CD8-positive, alpha-beta memory T cell (primary cell): ENCODE measurements at regions not wholly inside any gene's neighbourhood (a gene's known extent, or its start where the extent isn't known, plus 50 kb on each side); places are given as distances from the start of the nearest gene placed in this dataset.
A peak's percentile ranks its signal among the peaks of the same experiment; 100 is the strongest.

Experiments used
- CTCF ChIA-PET: fragments of 350-600 bp; sonication (Branson Sonifier 250); formaldehyde crosslinking; loops from one replicate; lab custom pipeline; 2021; ENCODE audit warnings: antibody characterized with exemption; lab: Charles Lee
- POLR2A ChIA-PET: fragments of 350-600 bp; sonication (Branson Sonifier 250); formaldehyde crosslinking; loops from one replicate; lab custom pipeline; 2021; ENCODE audit warnings: antibody characterized with exemption; lab: Charles Lee
- DNase-seq, 5 donors: peaks; one replicate each; pipeline versions ENCODE4 v3.0.0 to v3.0.0-alpha.2; 2020 to 2022; ENCODE audit warnings: mixed read lengths in 1 of 5
- H3K27ac ChIP-seq: one replicate; pipeline ENCODE4 v1.7.0; 2013; ENCODE audit warnings: low read depth, mild to moderate bottlenecking, low read length, moderate library complexity
- H3K27me3 ChIP-seq: 2 replicates; pipeline ENCODE4 v1.7.0; 2013; ENCODE audit warnings: low read length, mild to moderate bottlenecking; ENCODE audit not compliant: insufficient read depth, poor library complexity, severe bottlenecking
- H3K36me3 ChIP-seq: 2 replicates; pipeline ENCODE4 v1.7.0; 2013; ENCODE audit warnings: mild to moderate bottlenecking, low read length, moderate library complexity; ENCODE audit not compliant: insufficient read depth
- H3K4me1 ChIP-seq: 2 replicates; pipeline ENCODE4 v1.7.0; 2013; ENCODE audit warnings: mild to moderate bottlenecking, low read length, moderate library complexity; ENCODE audit not compliant: insufficient read depth
- H3K4me3 ChIP-seq: 2 replicates; pipeline ENCODE4 v1.7.0; 2013; ENCODE audit warnings: mild to moderate bottlenecking, low read length
- H3K9me3 ChIP-seq: 2 replicates; pipeline ENCODE4 v1.7.0; 2013; ENCODE audit warnings: mild to moderate bottlenecking, low read length
- H3K27ac Mint-ChIP-seq, 8 donors: one replicate each; pipeline ENCODE4 v1.8.0; 2020 to 2021; ENCODE audit warnings: mixed read lengths in 8 of 8, mild to moderate bottlenecking in 6 of 8, inconsistent platforms in 3 of 8, moderate library complexity in 3 of 8
- H3K27me3 Mint-ChIP-seq, 2 donors: one replicate each; pipeline ENCODE4 v1.8.0; 2020 to 2021; ENCODE audit warnings: mixed read lengths in 2 of 2, mild to moderate bottlenecking in 1 of 2, moderate library complexity in 1 of 2
- H3K36me3 Mint-ChIP-seq, 3 donors: one replicate each; pipeline ENCODE4 v1.8.0; 2020 to 2021; ENCODE audit warnings: mixed read lengths in 3 of 3, inconsistent platforms in 1 of 3, mild to moderate bottlenecking in 1 of 3
- H3K4me1 Mint-ChIP-seq, 3 donors: one replicate each; pipeline ENCODE4 v1.8.0; 2020 to 2021; ENCODE audit warnings: mixed read lengths in 3 of 3, inconsistent platforms in 1 of 3, mild to moderate bottlenecking in 1 of 3
- H3K4me3 Mint-ChIP-seq, 7 donors: one replicate each; pipeline ENCODE4 v1.8.0; 2020 to 2021; ENCODE audit warnings: mixed read lengths in 7 of 7, mild to moderate bottlenecking in 6 of 7, moderate library complexity in 4 of 7, inconsistent platforms in 2 of 7
- H3K9me3 Mint-ChIP-seq, 5 donors: one replicate each; pipeline ENCODE4 v1.8.0; 2020 to 2022; ENCODE audit warnings: mixed read lengths in 5 of 5, mild to moderate bottlenecking in 3 of 5, moderate library complexity in 2 of 5, inconsistent platforms in 1 of 5

DNA sequence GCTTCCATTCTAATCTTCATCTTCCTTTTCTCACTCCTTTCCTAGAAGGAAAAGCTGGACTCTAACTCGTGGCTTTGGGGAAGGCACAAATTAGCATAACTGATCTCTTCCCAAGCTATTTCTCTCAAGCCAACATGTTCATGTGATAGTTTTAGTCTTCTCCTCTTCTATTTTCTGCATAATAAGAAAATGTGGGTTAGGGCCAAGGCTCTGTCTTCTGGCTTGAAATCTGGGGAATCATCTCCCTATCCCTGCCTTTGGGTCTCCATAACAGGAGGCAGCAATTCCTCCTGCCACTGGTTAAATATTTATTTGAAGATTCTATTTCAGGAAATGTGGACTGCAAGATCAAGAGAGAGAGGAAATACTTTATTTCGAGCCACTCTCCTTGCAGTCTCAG, 1669.6 kb downstream of the MAT2B start:
- Histone ChIP-seq H3K36me3 (no peaks in the 10 kb centered on the region), H3K4me3 (no peak overlapping the region), H3K9me3 (no peaks in the 10 kb centered on the region), H3K27me3 (no peaks in the 10 kb centered on the region), H3K4me1 (no peaks in the 10 kb centered on the region), H3K27ac (no peak overlapping the region)
- Mint-ChIP-seq H3K9me3 (peaks cover 2 to 30% (median 7%) of the 10 kb centered on the region in 5 donors), H3K4me3 (no peak overlapping the region), H3K4me1 (no peaks in the 10 kb centered on the region), H3K36me3 (no peaks in the 10 kb centered on the region), H3K27me3 (no peaks in the 10 kb centered on the region), H3K27ac (no peak overlapping the region)
- ChIA-PET POLR2A (no interaction called here), CTCF (no interaction called here)
- DNase-seq, result no peak

DNA sequence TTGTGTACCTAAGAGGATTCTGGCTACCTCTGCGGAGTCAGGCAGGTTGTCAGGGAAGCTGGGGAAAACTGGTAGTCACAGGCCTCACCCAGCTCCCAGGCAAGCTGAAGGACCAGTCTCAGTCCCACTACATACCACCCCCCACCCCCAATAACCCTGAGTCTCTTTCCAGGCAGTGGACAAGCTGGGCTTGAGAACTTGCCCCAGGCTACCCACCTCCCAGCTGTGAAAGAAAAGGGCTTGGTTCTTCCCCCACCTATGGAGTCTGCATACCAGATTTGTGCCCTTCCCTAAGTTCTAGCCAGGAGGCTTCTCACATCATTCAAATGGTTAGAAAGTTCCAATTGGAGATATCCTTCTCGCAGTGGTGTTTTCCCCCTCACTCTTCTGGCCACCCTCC, 1678.8 kb downstream of the MAT2B start:
- H3K27me3 ChIP-seq, result no peaks in the 10 kb centered on the region
- no peak overlapping the region for H3K4me3 ChIP-seq
- Mint-ChIP-seq H3K27ac (no peak overlapping the region), H3K9me3 (peaks cover 18 to 31% (median 26%) of the 10 kb centered on the region in 5 donors), H3K4me1 (no peaks in the 10 kb centered on the region), H3K4me3 (peak overlapping the region in 1 of 7 donors; percentile 13), H3K27me3 (peaks cover 0 to 3% of the 10 kb centered on the region in 2 donors), H3K36me3 (no peaks in the 10 kb centered on the region)
- CTCF ChIA-PET, result no interaction called here
- no peaks in the 10 kb centered on the region for H3K9me3 ChIP-seq
- H3K27ac ChIP-seq, result no peak overlapping the region
- POLR2A ChIA-PET, result no interaction called here
- H3K36me3 ChIP-seq, result no peaks in the 10 kb centered on the region
- no peak for DNase-seq
- no peaks in the 10 kb centered on the region for H3K4me1 ChIP-seq

DNA sequence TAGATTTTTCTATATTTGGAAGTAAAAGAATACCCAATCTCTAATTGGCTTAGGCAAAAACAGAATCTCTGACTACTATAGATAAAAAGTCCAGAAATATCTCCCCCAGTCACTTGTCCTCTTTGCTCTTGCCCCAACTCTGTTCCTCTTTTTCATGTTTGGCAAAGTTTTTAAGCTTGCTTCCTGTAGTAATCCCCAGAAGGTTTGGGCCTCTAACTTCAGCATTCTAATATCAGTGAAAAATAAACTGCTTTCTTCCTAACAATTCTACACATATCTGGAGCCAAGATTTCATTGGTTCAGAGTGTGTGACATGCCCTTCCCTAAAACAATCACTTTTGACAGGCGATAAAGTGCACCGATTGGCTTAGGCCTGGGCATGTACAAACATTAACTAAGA, 1680.3 kb downstream of the MAT2B start:
- Histone ChIP-seq H3K27me3 (no peaks in the 10 kb centered on the region), H3K36me3 (no peaks in the 10 kb centered on the region), H3K27ac (no peak overlapping the region), H3K4me3 (no peak overlapping the region), H3K4me1 (no peaks in the 10 kb centered on the region), H3K9me3 (no peaks in the 10 kb centered on the region)
- peaks cover 0 to 3% of the 10 kb centered on the region in 2 donors for H3K27me3 Mint-ChIP-seq
- ChIA-PET POLR2A (no interaction called here), CTCF (no interaction called here)
- H3K4me3 Mint-ChIP-seq, result no peak overlapping the region
- no peaks in the 10 kb centered on the region for H3K36me3 Mint-ChIP-seq
- peaks cover 18 to 34% (median 28%) of the 10 kb centered on the region in 5 donors for H3K9me3 Mint-ChIP-seq
- no peak for DNase-seq
- no peaks in the 10 kb centered on the region for H3K4me1 Mint-ChIP-seq
- no peak overlapping the region for H3K27ac Mint-ChIP-seq

DNA sequence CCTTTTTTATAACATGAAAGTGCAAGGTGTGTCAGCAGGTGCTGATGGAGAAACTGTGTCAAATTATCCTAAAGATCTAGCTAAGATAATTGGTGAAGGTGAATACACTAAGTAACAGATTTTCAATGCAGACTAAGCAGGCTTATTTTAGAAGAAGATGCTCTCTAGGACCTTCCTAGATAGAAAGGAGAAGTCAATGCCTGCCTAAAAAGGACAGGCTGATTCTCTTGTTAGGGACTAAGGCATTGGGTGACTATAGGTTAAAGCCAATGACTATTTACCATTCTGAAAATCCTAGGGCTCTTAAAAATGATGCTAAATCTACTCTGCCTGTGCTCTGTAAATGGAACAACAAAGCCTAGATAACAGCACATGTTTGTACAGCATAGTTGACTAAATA, 1682.4 kb downstream of the MAT2B start:
- H3K9me3 Mint-ChIP-seq, result peaks cover 10 to 25% (median 19%) of the 10 kb centered on the region in 5 donors

DNA sequence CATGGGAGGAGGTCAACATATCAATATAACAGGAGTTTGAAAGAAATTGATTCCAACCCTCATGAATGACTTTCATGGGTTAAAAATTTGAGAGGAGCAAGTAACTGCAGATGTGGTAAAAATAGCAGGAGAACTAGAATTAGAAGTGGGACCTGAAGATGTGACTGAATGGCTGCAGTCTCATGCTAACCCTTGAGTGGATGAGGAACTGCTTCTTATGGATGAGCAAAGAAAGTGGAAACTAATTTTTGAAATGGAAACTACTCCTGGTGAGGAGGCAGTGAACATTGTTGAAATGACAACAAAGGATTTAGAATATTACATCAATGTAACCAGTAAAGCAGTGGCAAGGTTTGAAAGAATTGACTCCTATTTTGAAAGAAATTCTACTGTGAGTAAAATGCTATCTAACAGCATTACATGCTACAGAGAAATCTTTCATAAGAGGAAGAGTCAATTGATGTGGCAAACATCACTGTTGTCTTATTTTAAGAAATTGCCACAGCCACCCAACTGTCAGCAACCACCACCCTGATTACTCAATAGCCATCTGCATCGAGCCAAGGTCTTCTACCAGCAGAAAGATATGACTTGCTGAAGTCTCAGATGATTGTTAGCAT, 1683.2 kb downstream of the MAT2B start:
- Mint-ChIP-seq H3K9me3 (peaks cover 7 to 29% (median 12%) of the 10 kb centered on the region in 5 donors), H3K27me3 (peaks cover 0 to 3% of the 10 kb centered on the region in 2 donors), H3K27ac (no peak overlapping the region), H3K4me3 (no peak overlapping the region), H3K4me1 (no peaks in the 10 kb centered on the region), H3K36me3 (no peaks in the 10 kb centered on the region)
- H3K4me1 ChIP-seq, result no peaks in the 10 kb centered on the region
- H3K27ac ChIP-seq, result no peak overlapping the region
- no peaks in the 10 kb centered on the region for H3K9me3 ChIP-seq
- no peak for DNase-seq
- H3K4me3 ChIP-seq, result no peak overlapping the region
- CTCF ChIA-PET, result no interaction called here
- POLR2A ChIA-PET, result no interaction called here
- H3K36me3 ChIP-seq, result no peaks in the 10 kb centered on the region
- H3K27me3 ChIP-seq, result no peaks in the 10 kb centered on the region

More for the DNA sequence above, 1682.4 kb downstream of the MAT2B start:
- no peak overlapping the region for H3K4me3 Mint-ChIP-seq
- Histone ChIP-seq H3K4me3 (no peak overlapping the region), H3K27ac (no peak overlapping the region), H3K4me1 (no peaks in the 10 kb centered on the region), H3K36me3 (no peaks in the 10 kb centered on the region), H3K27me3 (no peaks in the 10 kb centered on the region), H3K9me3 (no peaks in the 10 kb centered on the region)
- H3K36me3 Mint-ChIP-seq, result no peaks in the 10 kb centered on the region
- CTCF ChIA-PET, result no interaction called here
- DNase-seq, result no peak
- H3K27me3 Mint-ChIP-seq, result peaks cover 0 to 3% of the 10 kb centered on the region in 2 donors
- no peak overlapping the region for H3K27ac Mint-ChIP-seq
- POLR2A ChIA-PET, result no interaction called here
- H3K4me1 Mint-ChIP-seq, result no peaks in the 10 kb centered on the region

DNA sequence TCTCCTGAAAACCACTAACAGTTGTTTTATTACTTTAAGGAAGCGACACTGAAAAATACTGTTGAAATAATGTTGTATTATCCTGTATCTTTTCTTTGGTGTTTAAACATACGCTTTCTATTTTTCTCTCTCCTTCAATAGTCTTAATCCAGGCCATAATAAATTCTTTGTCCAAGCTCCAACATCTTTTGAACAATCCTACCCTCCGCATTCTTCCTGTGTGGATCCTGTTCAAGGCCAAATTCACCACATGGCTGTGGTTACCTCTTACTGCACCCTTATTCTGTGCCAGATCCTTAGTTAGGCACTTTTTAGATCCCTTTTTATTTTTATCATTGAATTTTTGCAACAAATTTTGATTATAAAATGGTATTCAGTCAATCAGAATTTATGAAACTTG, 1691.5 kb downstream of the MAT2B start:
- Histone ChIP-seq H3K4me1 (no peaks in the 10 kb centered on the region), H3K27ac (no peak overlapping the region), H3K36me3 (no peaks in the 10 kb centered on the region), H3K9me3 (no peaks in the 10 kb centered on the region), H3K4me3 (no peak overlapping the region), H3K27me3 (no peaks in the 10 kb centered on the region)
- Mint-ChIP-seq H3K27ac (no peak overlapping the region), H3K27me3 (no peaks in the 10 kb centered on the region), H3K4me1 (no peaks in the 10 kb centered on the region), H3K4me3 (no peak overlapping the region), H3K36me3 (no peaks in the 10 kb centered on the region), H3K9me3 (peaks cover 0 to 14% (median 2%) of the 10 kb centered on the region in 5 donors)
- ChIA-PET POLR2A (no interaction called here), CTCF (no interaction called here)
- DNase-seq, result no peak

DNA sequence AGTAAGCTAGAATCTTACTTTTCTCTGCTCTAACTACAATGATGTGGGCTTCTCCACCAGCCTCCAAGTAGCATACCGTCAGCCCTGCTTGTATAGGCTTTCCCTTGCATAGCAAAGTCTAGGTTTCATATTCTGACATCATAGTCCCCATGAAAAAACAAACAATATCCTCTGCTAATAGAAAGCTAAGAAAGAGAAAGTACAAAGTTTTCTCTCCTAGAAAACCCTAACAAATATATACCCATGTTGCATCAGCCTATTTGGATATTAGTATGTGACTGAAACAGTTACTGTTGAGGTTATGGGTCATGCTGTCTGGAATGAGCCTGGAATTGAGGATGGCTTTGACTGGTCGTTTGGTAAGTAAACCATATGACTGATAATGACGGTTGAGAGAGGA, 1696.0 kb downstream of the MAT2B start:
- H3K36me3 ChIP-seq, result no peaks in the 10 kb centered on the region
- no peaks in the 10 kb centered on the region for H3K9me3 ChIP-seq
- DNase-seq, result no peak
- H3K27me3 ChIP-seq, result no peaks in the 10 kb centered on the region
- H3K27me3 Mint-ChIP-seq, result no peaks in the 10 kb centered on the region
- no peak overlapping the region for H3K27ac Mint-ChIP-seq
- H3K36me3 Mint-ChIP-seq, result no peaks in the 10 kb centered on the region
- no peaks in the 10 kb centered on the region for H3K4me1 Mint-ChIP-seq
- peaks cover 0 to 17% (median 2%) of the 10 kb centered on the region in 5 donors for H3K9me3 Mint-ChIP-seq
- H3K4me3 Mint-ChIP-seq, result no peak overlapping the region
- POLR2A ChIA-PET, result no interaction called here
- no peak overlapping the region for H3K27ac ChIP-seq
- no peaks in the 10 kb centered on the region for H3K4me1 ChIP-seq
- CTCF ChIA-PET, result no interaction called here
- H3K4me3 ChIP-seq, result no peak overlapping the region

DNA sequence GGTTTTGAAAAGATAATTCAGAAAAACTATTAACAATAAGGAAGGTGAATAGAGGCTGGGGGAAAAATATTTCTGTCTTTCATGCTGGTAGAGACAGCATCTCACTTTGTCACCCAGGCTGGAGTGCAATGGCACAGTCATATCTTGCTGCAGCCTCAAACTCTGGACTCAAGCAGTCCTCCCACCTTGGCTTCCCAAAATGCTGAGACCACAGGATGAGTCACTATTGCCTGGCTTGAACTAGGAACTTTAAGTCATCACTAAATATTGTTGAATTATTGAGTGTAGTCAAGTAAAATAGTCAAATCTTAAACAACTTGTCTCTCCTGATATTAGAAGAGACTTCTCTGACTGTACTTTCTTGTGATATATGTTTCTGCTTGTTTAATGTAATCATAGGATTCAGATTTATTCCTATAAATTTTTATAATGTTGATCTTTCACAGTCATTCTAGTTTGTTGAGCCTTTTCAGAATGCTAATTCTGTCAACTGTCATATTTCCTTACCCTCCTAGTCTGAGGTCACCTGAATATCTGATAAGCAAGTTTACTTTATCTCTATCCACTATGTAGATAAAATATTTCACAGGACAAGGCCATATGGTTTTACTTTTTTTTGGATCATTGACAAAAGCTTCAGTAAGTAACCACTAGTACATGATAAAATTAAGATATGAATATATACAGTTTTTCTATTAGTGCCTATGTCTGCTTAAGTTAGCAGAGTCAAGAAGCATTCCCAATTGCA, 1696.5 kb downstream of the MAT2B start:
- H3K9me3 ChIP-seq, result no peaks in the 10 kb centered on the region
- H3K4me3 Mint-ChIP-seq, result no peak overlapping the region
- H3K4me1 Mint-ChIP-seq, result no peaks in the 10 kb centered on the region
- ChIA-PET POLR2A (no interaction called here), CTCF (no interaction called here)
- H3K36me3 Mint-ChIP-seq, result no peaks in the 10 kb centered on the region
- H3K27ac Mint-ChIP-seq, result no peak overlapping the region
- H3K27me3 ChIP-seq, result no peaks in the 10 kb centered on the region
- no peak overlapping the region for H3K4me3 ChIP-seq
- no peaks in the 10 kb centered on the region for H3K4me1 ChIP-seq
- DNase-seq, result no peak
- no peaks in the 10 kb centered on the region for H3K36me3 ChIP-seq
- H3K9me3 Mint-ChIP-seq, result peaks cover 0 to 23% (median 2%) of the 10 kb centered on the region in 5 donors
- no peak overlapping the region for H3K27ac ChIP-seq
- H3K27me3 Mint-ChIP-seq, result no peaks in the 10 kb centered on the region
